ENCODE measurements at regions not wholly inside any gene's neighbourhood (a gene's known extent, or its start where the extent isn't known, plus 50 kb on each side); places are given as distances from the start of the nearest gene placed in this dataset.

GRCh38 chr20:6519556-6519955 lies 247.9 kb upstream of the BMP2 start:
- H3K4me1 ChIP-seq (ENCODE audit: control insufficient read depth, insufficient read depth, low read length), result no peaks in the 10 kb centered on the region
- H3K27me3 ChIP-seq (ENCODE audit: control insufficient read depth, insufficient read depth, low read length), result no peaks in the 10 kb centered on the region
- H3K4me3 ChIP-seq (ENCODE audit: low read length), result no peak overlapping the region
- H3K9me3 ChIP-seq (ENCODE audit: control insufficient read depth, insufficient read depth, low read length), result no peaks in the 10 kb centered on the region
- no peaks in the 10 kb centered on the region for H3K36me3 ChIP-seq (ENCODE audit: control insufficient read depth, insufficient read depth, low read length)
- WGBS (ENCODE audit: insufficient coverage, insufficient read length), result no CpG with 5 or more reads among the region's 1 CpG
- DNase-seq (ENCODE audit: low read depth, low spot score), result no peak
- no peak overlapping the region for H3K27ac ChIP-seq (ENCODE audit: low read length)

DNA sequence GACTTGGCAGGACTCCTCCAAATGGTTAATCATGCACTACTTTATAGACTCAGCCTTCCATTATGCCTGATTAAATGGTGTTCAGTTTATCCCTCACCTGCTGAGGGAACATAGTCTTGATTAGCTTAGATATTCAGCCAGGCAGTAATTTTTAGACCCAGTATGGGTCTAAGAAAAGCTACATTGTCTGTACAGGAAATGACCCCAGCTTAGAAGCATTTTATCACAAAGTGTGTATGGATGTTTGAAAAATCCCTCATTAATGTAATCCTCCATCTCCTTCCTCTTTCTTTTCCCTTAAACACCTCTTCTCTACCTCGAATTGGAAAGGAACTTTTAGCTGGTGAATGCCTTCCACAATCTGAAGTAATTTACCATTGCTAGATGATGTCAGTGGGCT lies 252.2 kb upstream of the BMP2 start:
- DNase-seq (ENCODE audit: low read depth, low spot score), result no peak
- Histone ChIP-seq H3K4me3 (ENCODE audit: low read length) (no peak overlapping the region), H3K36me3 (ENCODE audit: control insufficient read depth, insufficient read depth, low read length) (no peaks in the 10 kb centered on the region), H3K4me1 (ENCODE audit: control insufficient read depth, insufficient read depth, low read length) (no peaks in the 10 kb centered on the region), H3K27me3 (ENCODE audit: control insufficient read depth, insufficient read depth, low read length) (no peaks in the 10 kb centered on the region), H3K9me3 (ENCODE audit: control insufficient read depth, insufficient read depth, low read length) (no peaks in the 10 kb centered on the region), H3K27ac (ENCODE audit: low read length) (no peak overlapping the region)
- WGBS (ENCODE audit: insufficient coverage, insufficient read length), result no CpG with 5 or more reads among the region's 1 CpG

- no peak overlapping the region for H3K4me3 ChIP-seq (ENCODE audit: low read length)
- H3K27ac ChIP-seq (ENCODE audit: low read length), result no peak overlapping the region
- no peaks in the 10 kb centered on the region for H3K4me1 ChIP-seq (ENCODE audit: control insufficient read depth, insufficient read depth, low read length)
- no peaks in the 10 kb centered on the region for H3K36me3 ChIP-seq (ENCODE audit: control insufficient read depth, insufficient read depth, low read length)
- H3K9me3 ChIP-seq (ENCODE audit: control insufficient read depth, insufficient read depth, low read length), result no peaks in the 10 kb centered on the region
- DNase-seq (ENCODE audit: low read depth, low spot score), result no peak
- WGBS (ENCODE audit: insufficient coverage, insufficient read length), result no CpG with 5 or more reads among the region's 6 CpGs
- no peaks in the 10 kb centered on the region for H3K27me3 ChIP-seq (ENCODE audit: control insufficient read depth, insufficient read depth, low read length)
Observed at GRCh38 chr20:6513599-6513998, 253.9 kb upstream of the BMP2 start.

DNA sequence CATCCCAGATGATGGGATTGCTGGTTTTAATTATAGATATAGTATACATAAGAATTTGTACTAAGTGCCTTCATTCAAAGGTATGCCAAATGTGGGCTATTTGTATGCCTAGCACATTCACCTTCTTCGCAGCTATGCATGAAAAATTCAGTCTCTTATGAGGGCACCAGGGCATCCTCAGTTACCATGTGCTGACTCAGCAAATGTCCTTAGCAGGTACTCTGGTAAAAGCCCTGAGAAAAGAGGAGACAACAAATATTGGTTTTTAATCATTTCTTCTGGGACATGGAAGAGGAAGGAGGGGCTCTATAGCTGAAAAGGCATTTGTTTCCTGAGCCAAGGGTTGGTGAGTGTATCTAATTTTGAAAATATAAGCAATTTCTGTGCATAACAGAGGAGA lies 258.1 kb upstream of the BMP2 start:
- Histone ChIP-seq H3K9me3 (ENCODE audit: control insufficient read depth, insufficient read depth, low read length) (no peaks in the 10 kb centered on the region), H3K4me3 (ENCODE audit: low read length) (no peak overlapping the region), H3K27me3 (ENCODE audit: control insufficient read depth, insufficient read depth, low read length) (no peaks in the 10 kb centered on the region), H3K27ac (ENCODE audit: low read length) (no peak overlapping the region), H3K36me3 (ENCODE audit: control insufficient read depth, insufficient read depth, low read length) (no peaks in the 10 kb centered on the region), H3K4me1 (ENCODE audit: control insufficient read depth, insufficient read depth, low read length) (no peaks in the 10 kb centered on the region)
- no CpG with 5 or more reads among the region's 1 CpG for WGBS (ENCODE audit: insufficient coverage, insufficient read length)
- DNase-seq (ENCODE audit: low read depth, low spot score), result no peak

DNA sequence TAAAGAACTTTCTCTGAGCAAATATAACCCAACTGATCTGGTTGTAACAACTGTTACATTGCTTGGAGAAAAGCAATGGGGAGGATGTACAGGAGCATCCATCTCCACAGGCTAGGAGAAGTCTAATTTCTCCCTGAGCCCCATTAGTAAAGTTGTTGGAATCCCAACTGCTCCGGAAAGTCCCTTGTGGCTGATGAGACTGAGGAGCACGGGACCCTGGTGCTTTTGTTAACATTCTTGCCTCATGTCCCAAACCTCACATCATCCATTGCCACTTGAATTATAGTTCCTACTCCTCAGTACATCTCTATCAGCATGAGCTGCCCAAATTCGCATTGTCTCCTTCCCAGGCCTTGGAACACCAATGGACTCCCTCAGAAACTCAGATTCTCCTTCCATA lies 260.6 kb upstream of the BMP2 start:
- WGBS (ENCODE audit: insufficient coverage, insufficient read length), result no CpG with 5 or more reads among the region's 3 CpGs
- no peak overlapping the region for H3K27ac ChIP-seq (ENCODE audit: low read length)
- no peaks in the 10 kb centered on the region for H3K4me1 ChIP-seq (ENCODE audit: control insufficient read depth, insufficient read depth, low read length)
- H3K9me3 ChIP-seq (ENCODE audit: control insufficient read depth, insufficient read depth, low read length), result no peaks in the 10 kb centered on the region
- H3K27me3 ChIP-seq (ENCODE audit: control insufficient read depth, insufficient read depth, low read length), result no peaks in the 10 kb centered on the region
- H3K4me3 ChIP-seq (ENCODE audit: low read length), result no peak overlapping the region
- no peaks in the 10 kb centered on the region for H3K36me3 ChIP-seq (ENCODE audit: control insufficient read depth, insufficient read depth, low read length)
- DNase-seq (ENCODE audit: low read depth, low spot score), result no peak

- H3K36me3 ChIP-seq (ENCODE audit: control insufficient read depth, insufficient read depth, low read length), result no peaks in the 10 kb centered on the region
- WGBS (ENCODE audit: insufficient coverage, insufficient read length), result no CpG with 5 or more reads among the region's 7 CpGs
- H3K4me1 ChIP-seq (ENCODE audit: control insufficient read depth, insufficient read depth, low read length), result no peaks in the 10 kb centered on the region
- H3K4me3 ChIP-seq (ENCODE audit: low read length), result no peak overlapping the region
- H3K9me3 ChIP-seq (ENCODE audit: control insufficient read depth, insufficient read depth, low read length), result no peaks in the 10 kb centered on the region
- no peak for DNase-seq (ENCODE audit: low read depth, low spot score)
- H3K27ac ChIP-seq (ENCODE audit: low read length), result no peak overlapping the region
- H3K27me3 ChIP-seq (ENCODE audit: control insufficient read depth, insufficient read depth, low read length), result no peaks in the 10 kb centered on the region
Observed at GRCh38 chr20:6504826-6505225, 262.7 kb upstream of the BMP2 start.

- Histone ChIP-seq H3K36me3 (ENCODE audit: control insufficient read depth, insufficient read depth, low read length) (no peaks in the 10 kb centered on the region), H3K4me3 (ENCODE audit: low read length) (no peak overlapping the region), H3K27me3 (ENCODE audit: control insufficient read depth, insufficient read depth, low read length) (no peaks in the 10 kb centered on the region), H3K4me1 (ENCODE audit: control insufficient read depth, insufficient read depth, low read length) (no peaks in the 10 kb centered on the region), H3K9me3 (ENCODE audit: control insufficient read depth, insufficient read depth, low read length) (no peaks in the 10 kb centered on the region), H3K27ac (ENCODE audit: low read length) (no peak overlapping the region)
- WGBS (ENCODE audit: insufficient coverage, insufficient read length), result no CpG with 5 or more reads among the region's 2 CpGs
- DNase-seq (ENCODE audit: low read depth, low spot score), result no peak
Observed at GRCh38 chr20:6504179-6504578, 263.3 kb upstream of the BMP2 start.

DNA sequence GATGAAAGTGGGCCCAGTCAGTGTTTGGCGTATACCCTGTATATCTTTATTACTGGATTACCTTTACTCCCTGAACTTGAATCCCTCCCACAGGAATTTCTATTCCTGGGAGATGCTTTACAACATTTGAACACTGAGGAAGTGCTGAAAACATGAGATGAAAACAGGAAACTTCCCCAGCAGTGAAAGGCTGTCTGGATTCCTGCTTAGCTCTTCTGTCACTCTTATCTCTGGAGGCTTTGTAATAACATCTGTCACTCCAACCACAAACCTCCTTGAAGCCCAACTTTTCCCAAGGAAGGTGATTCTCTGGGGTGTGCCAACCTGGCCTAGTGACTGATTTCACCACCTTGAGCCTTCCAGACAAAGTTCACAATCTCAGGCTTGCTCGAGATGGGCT lies 264.5 kb upstream of the BMP2 start:
- Histone ChIP-seq H3K27ac (ENCODE audit: low read length) (no peak overlapping the region), H3K4me3 (ENCODE audit: low read length) (no peak overlapping the region), H3K36me3 (ENCODE audit: control insufficient read depth, insufficient read depth, low read length) (no peaks in the 10 kb centered on the region), H3K4me1 (ENCODE audit: control insufficient read depth, insufficient read depth, low read length) (no peaks in the 10 kb centered on the region), H3K27me3 (ENCODE audit: control insufficient read depth, insufficient read depth, low read length) (no peaks in the 10 kb centered on the region), H3K9me3 (ENCODE audit: control insufficient read depth, insufficient read depth, low read length) (no peaks in the 10 kb centered on the region)
- no peak for DNase-seq (ENCODE audit: low read depth, low spot score)
- no CpG with 5 or more reads among the region's 2 CpGs for WGBS (ENCODE audit: insufficient coverage, insufficient read length)

DNA sequence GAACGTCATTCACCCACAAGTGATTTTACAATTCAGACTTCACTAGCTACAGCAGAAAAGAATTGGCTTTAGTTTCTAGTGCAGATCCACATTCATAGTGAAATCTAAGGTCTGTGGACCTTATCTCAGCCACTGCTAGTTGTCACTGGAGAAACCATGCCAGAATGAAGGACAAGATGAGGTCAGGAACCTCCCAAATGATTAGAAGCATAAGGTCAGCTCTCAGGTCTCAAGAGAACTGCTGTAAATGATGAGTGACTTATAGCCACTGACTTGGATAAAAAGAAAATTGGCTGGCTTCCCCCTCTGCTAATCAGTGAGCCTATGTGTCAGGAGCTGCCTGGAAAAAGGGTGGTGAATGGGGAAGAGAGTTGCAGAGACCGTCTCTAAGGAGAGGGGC lies 265.3 kb upstream of the BMP2 start:
- DNase-seq (ENCODE audit: low read depth, low spot score), result no peak
- no peak overlapping the region for H3K4me3 ChIP-seq (ENCODE audit: low read length)
- H3K4me1 ChIP-seq (ENCODE audit: control insufficient read depth, insufficient read depth, low read length), result no peaks in the 10 kb centered on the region
- no peaks in the 10 kb centered on the region for H3K27me3 ChIP-seq (ENCODE audit: control insufficient read depth, insufficient read depth, low read length)
- no peak overlapping the region for H3K27ac ChIP-seq (ENCODE audit: low read length)
- H3K9me3 ChIP-seq (ENCODE audit: control insufficient read depth, insufficient read depth, low read length), result no peaks in the 10 kb centered on the region
- H3K36me3 ChIP-seq (ENCODE audit: control insufficient read depth, insufficient read depth, low read length), result no peaks in the 10 kb centered on the region
- no CpG with 5 or more reads among the region's 2 CpGs for WGBS (ENCODE audit: insufficient coverage, insufficient read length)

DNA sequence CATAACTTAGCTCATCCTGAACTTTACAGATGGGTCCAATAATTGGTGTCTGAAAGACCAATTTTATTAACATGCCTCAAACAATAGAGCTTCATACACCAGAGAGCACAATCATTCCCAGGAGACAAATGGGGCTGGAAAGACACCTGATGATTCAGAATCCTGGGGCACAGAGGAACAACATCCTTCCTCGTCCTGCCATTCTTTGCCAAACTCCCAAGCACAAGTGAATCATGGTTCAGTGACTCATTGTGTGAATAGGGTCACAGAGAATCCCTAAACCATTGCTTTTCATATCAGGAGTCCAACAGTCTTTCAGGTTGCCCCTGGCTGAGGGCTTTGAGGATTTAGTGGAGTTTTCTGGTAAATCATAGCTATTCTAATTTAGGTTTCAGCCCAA lies 266.4 kb upstream of the BMP2 start:
- DNase-seq (ENCODE audit: low read depth, low spot score), result no peak
- no peaks in the 10 kb centered on the region for H3K36me3 ChIP-seq (ENCODE audit: control insufficient read depth, insufficient read depth, low read length)
- no peak overlapping the region for H3K27ac ChIP-seq (ENCODE audit: low read length)
- H3K9me3 ChIP-seq (ENCODE audit: control insufficient read depth, insufficient read depth, low read length), result no peaks in the 10 kb centered on the region
- no peak overlapping the region for H3K4me3 ChIP-seq (ENCODE audit: low read length)
- H3K27me3 ChIP-seq (ENCODE audit: control insufficient read depth, insufficient read depth, low read length), result no peaks in the 10 kb centered on the region
- no CpG with 5 or more reads among the region's 1 CpG for WGBS (ENCODE audit: insufficient coverage, insufficient read length)
- no peaks in the 10 kb centered on the region for H3K4me1 ChIP-seq (ENCODE audit: control insufficient read depth, insufficient read depth, low read length)

GRCh38 chr20:6499566-6499965 lies 267.9 kb upstream of the BMP2 start:
- DNase-seq (ENCODE audit: low read depth, low spot score), result no peak
- Histone ChIP-seq H3K9me3 (ENCODE audit: control insufficient read depth, insufficient read depth, low read length) (no peaks in the 10 kb centered on the region), H3K27ac (ENCODE audit: low read length) (no peak overlapping the region), H3K4me1 (ENCODE audit: control insufficient read depth, insufficient read depth, low read length) (no peaks in the 10 kb centered on the region), H3K4me3 (ENCODE audit: low read length) (no peak overlapping the region), H3K36me3 (ENCODE audit: control insufficient read depth, insufficient read depth, low read length) (no peaks in the 10 kb centered on the region), H3K27me3 (ENCODE audit: control insufficient read depth, insufficient read depth, low read length) (no peaks in the 10 kb centered on the region)
